ENCODE measurements at regions not wholly inside any gene's neighbourhood (a gene's known extent, or its start where the extent isn't known, plus 50 kb on each side); places are given as distances from the start of the nearest gene placed in this dataset.

DNA sequence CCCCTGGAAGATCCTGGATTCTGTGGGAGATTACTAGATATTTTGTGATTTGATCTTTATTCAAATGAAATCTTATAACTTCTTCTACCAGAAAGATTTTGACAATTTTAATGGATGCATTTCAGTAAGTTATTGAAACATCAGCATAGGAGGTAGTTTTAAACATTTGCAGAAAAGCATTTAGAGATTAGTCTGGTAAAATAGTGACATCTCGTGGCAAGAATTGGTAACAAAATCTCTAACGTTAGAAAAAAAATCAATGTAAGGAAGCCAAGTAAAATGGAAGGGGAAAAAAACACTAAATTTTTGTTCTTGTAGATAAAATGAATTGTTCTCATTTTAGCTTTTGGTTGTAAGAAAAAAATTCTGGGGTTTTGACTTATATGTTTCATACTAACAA, 73.3 kb downstream of the TASL start:
- peak; percentile 23 for DNase-seq (ENCODE audit: low read depth)

DNA sequence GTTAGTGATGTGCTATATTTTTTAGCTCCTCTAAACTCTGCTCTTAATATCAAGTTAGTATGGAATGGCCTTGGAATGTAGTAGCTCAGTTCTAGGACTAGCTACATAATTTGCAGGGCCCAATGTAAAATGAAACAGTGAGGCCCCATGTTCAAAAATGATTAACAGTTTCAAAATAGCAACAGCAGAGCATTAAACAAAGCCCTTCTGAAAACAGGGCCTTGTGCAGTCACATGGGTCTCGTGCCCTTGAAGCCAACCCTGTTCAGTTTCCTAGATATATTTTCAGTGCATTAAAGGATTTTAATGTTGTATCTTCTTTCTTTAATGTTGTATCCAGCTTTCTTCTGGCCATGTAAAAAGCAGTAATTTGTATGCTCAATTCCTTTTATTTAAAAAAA, 82.1 kb downstream of the TASL start:
- DNase-seq (ENCODE audit: low read depth), result no peak

DNA sequence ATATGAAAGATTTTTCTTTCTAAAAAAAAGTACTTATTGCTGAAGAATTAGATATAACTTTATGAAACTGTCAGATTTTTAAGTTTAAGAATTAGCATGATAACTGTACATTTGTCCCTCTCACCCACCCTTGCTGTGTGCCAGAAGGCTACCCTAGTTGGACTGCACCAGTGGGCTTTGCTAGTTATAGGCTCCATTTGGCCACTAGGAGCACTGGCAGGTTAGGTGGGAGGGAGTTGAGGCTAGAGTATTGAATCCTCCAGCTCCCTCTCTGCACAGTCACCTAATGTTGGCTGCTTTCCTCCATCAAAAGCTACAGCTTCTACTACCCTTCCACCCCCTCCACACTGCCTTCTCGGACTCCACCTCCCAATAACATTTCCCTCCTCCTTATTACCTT, 84.2 kb downstream of the TASL start:
- no peak for DNase-seq (ENCODE audit: low read depth)

GRCh38 chrX:30489323-30489722, 88.2 kb downstream of the TASL start:
- no peak for DNase-seq (ENCODE audit: low read depth)

DNA sequence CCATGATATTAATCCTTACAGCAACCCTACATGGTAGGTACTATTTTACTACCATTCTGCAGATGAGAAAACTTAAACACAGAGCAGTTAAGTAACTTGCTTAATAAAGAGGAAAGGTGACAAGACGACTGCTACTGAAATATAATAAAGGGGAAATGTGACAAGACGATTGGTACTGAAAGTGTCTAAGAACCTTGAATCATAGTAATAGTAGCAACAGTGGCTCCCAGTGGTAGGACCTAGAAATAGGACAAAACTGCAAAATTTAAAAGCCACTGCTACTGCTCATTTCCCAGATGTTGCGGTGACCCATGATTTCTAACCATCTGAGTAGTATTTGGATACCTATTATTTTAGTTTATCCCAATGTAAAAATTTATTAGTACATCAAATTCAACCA, 89.5 kb downstream of the TASL start:
- no peak for DNase-seq (ENCODE audit: low read depth)

DNA sequence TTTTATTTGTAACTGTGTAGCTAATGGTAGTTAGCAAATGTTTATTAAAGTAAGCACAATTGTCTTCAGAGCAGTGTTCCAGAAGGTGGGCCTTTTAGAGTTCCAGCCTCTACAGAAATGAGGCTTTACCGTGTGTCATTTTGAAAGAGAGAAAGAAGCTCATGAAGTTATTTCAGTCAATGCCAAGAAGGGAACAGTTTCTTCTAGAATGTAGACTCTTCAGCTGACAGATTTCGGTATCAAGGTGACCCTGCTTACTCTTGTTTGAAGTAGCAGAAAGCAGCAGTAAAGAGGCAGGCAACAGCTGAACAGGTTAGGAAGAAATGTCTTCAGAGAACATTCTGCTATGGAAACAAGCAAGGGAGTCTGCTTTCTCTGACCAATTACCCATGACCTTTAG, 93.6 kb downstream of the TASL start:
- DNase-seq (ENCODE audit: low read depth), result no peak

DNA sequence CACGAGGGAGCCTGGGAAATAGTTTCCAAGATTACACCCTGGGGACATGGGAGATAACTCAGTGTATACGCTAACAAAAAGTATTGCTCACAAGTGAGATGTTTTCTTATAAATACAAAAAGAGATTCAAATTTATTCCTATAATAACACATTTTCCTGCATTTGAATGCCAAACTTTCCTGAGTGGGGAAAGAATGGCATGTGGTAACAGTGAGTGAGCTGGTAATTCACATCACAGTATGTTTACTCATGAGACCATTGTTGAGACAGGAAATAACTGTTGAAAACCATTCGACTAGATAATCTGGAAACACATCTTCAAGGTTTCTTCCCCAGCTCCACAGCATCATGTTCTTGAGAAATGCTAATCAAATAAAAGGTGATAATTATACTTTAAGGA, 109.1 kb downstream of the TASL start:
- DNase-seq (ENCODE audit: low read depth), result no peak

All from amniotic epithelial cell (primary cell).